Umbilical cord (tissue), 1 donor: ENCODE measurements at regions not wholly inside any gene's neighbourhood (a gene's known extent, or its start where the extent isn't known, plus 50 kb on each side); places are given as distances from the start of the nearest gene placed in this dataset.

Experiments used
- DNase-seq: peaks from one replicate; pipeline ENCODE4 v3.0.0-alpha.2; 2015; ENCODE audit warnings: low spot score

GRCh38 chr2:235141411-235142128 is 189.8 kb downstream of the SH3BP4 start:
- no peak for DNase-seq

GRCh38 chr2:235142601-235143000 is 190.8 kb downstream of the SH3BP4 start:
- no peak for DNase-seq

- no peak for DNase-seq
Measured at GRCh38 chr2:235143789-235144188, 192.0 kb downstream of the SH3BP4 start.

GRCh38 chr2:235144291-235144690 is 192.5 kb downstream of the SH3BP4 start:
- DNase-seq = no peak

- DNase-seq = no peak
Measured at GRCh38 chr2:235146206-235146605, 194.4 kb downstream of the SH3BP4 start.

GRCh38 chr2:235146871-235147565 is 195.2 kb downstream of the SH3BP4 start:
- no peak for DNase-seq

- no peak for DNase-seq
Measured at GRCh38 chr2:235148201-235149170, 196.7 kb downstream of the SH3BP4 start.

GRCh38 chr2:235149240-235149659 is 197.4 kb downstream of the SH3BP4 start:
- DNase-seq = no peak

- no peak for DNase-seq
Measured at GRCh38 chr2:235149736-235150135, 197.9 kb downstream of the SH3BP4 start.

GRCh38 chr2:235151152-235151551 is 199.3 kb downstream of the SH3BP4 start:
- no peak for DNase-seq

GRCh38 chr2:235155163-235155562 is 203.3 kb downstream of the SH3BP4 start:
- no peak for DNase-seq

GRCh38 chr2:235156055-235156454 is 204.2 kb downstream of the SH3BP4 start:
- no peak for DNase-seq

- no peak for DNase-seq
Measured at GRCh38 chr2:235157746-235158482, 206.1 kb downstream of the SH3BP4 start.

GRCh38 chr2:235160281-235160810 is 208.5 kb downstream of the SH3BP4 start:
- no peak for DNase-seq

- DNase-seq = no peak
Measured at GRCh38 chr2:235161565-235161964, 209.7 kb downstream of the SH3BP4 start.

GRCh38 chr2:235162082-235162836 is 210.4 kb downstream of the SH3BP4 start:
- no peak for DNase-seq

GRCh38 chr2:235162837-235163197 is 211.0 kb downstream of the SH3BP4 start:
- no peak for DNase-seq

GRCh38 chr2:235165136-235165535 is 213.3 kb downstream of the SH3BP4 start:
- no peak for DNase-seq

- no peak for DNase-seq
Measured at GRCh38 chr2:235165631-235166030, 213.8 kb downstream of the SH3BP4 start.
